ENCODE measurements at regions not wholly inside any gene's neighbourhood (a gene's known extent, or its start where the extent isn't known, plus 50 kb on each side); places are given as distances from the start of the nearest gene placed in this dataset.

DNA sequence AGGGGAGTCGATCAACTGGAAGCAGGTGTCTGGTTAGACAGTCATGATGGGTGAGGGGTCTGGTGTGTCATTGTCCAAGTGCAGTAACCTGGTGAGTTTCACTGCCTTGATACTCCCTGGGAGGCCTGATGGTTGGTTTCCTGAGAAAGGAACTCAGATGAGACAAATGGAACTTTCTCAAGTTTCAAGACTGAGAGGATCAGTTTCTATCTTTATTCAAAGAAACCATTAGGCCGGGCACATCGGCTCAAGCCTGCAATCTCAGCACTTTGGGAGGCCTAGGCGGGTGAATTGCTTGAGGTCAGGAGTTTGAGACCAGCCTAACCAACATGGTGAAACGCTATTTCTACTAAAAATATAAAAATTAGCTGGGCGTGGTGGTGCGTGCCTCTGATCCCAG is 776.1 kb downstream of the AACS start:
- no peaks in the 10 kb centered on the region for H3K27me3 Mint-ChIP-seq (ENCODE audit: insufficient read depth)
- H3K4me3 Mint-ChIP-seq: no peak overlapping the region
- H3K27ac Mint-ChIP-seq: no peak overlapping the region
- no peaks in the 10 kb centered on the region for H3K4me1 Mint-ChIP-seq (ENCODE audit: low read depth)
- TF ChIP-seq, protein P1, sequence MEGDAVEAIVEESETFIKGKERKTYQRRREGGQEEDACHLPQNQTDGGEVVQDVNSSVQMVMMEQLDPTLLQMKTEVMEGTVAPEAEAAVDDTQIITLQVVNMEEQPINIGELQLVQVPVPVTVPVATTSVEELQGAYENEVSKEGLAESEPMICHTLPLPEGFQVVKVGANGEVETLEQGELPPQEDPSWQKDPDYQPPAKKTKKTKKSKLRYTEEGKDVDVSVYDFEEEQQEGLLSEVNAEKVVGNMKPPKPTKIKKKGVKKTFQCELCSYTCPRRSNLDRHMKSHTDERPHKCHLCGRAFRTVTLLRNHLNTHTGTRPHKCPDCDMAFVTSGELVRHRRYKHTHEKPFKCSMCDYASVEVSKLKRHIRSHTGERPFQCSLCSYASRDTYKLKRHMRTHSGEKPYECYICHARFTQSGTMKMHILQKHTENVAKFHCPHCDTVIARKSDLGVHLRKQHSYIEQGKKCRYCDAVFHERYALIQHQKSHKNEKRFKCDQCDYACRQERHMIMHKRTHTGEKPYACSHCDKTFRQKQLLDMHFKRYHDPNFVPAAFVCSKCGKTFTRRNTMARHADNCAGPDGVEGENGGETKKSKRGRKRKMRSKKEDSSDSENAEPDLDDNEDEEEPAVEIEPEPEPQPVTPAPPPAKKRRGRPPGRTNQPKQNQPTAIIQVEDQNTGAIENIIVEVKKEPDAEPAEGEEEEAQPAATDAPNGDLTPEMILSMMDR (IDR thresholded peaks at IDR 0.05): no peak
- peaks cover 9% of the 10 kb centered on the region; the same call in 1 of the 2 replicates for H3K36me3 Mint-ChIP-seq (ENCODE audit: low read depth)
- DNase-seq: no peak
- peaks cover 48% of the 10 kb centered on the region for H3K9me3 Mint-ChIP-seq

DNA sequence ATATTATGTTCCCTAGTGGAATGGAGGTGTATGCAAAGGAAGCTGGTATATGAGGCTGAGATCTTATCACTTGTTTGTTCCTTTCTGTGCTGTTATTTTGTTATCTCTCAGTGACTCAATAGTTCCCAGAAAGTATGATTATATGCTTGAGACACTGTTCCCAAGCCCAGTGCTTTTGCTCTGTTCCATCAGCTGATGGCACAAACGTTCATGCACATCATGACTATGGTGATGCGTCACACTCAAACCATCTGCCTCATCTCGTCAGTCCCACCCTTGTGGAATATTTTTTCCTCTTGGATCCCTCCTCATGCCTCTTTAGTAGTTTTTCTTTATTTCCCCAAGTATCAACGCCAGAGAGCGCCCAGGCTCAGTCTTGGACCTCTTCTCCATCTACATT is 786.9 kb downstream of the AACS start:
- H3K4me1 Mint-ChIP-seq (ENCODE audit: low read depth): no peaks in the 10 kb centered on the region
- H3K9me3 Mint-ChIP-seq: peaks cover 49% of the 10 kb centered on the region
- no peak overlapping the region for H3K4me3 Mint-ChIP-seq
- peaks cover 9% of the 10 kb centered on the region; the same call in 1 of the 2 replicates for H3K36me3 Mint-ChIP-seq (ENCODE audit: low read depth)
- no peak overlapping the region for H3K27ac Mint-ChIP-seq
- TF ChIP-seq, protein P1 (IDR thresholded peaks at IDR 0.05): no peak
- H3K27me3 Mint-ChIP-seq (ENCODE audit: insufficient read depth): no peaks in the 10 kb centered on the region; the same call in 1 of the 2 replicates
- no peak for DNase-seq

DNA sequence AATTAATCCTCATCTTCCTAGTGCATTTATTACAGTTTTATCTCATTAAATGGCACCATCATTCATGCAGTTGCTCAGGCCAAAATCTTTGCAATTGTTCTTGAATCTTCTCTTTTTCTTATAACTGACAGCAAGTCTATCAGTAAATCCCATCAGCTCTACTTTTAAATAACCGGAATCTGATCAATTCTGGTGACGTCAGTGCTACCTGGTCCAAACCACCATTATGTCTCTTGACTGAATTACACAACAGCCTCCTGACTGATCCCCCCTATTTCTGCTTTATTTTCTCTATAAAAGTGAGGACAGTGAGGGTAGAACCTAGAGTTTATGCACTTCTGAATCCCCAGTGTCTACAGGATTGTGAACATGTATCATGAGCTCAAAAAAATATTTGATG is 787.4 kb downstream of the AACS start:
- TF ChIP-seq, protein P1 (IDR thresholded peaks at IDR 0.05): no peak
- DNase-seq: no peak
- Mint-ChIP-seq H3K27ac (no peak overlapping the region), H3K4me1 (ENCODE audit: low read depth) (no peaks in the 10 kb centered on the region), H3K4me3 (no peak overlapping the region), H3K27me3 (ENCODE audit: insufficient read depth) (no peaks in the 10 kb centered on the region; the same call in 1 of the 2 replicates), H3K9me3 (peaks cover 54% of the 10 kb centered on the region), H3K36me3 (ENCODE audit: low read depth) (peaks cover 9% of the 10 kb centered on the region; the same call in 1 of the 2 replicates)

DNA sequence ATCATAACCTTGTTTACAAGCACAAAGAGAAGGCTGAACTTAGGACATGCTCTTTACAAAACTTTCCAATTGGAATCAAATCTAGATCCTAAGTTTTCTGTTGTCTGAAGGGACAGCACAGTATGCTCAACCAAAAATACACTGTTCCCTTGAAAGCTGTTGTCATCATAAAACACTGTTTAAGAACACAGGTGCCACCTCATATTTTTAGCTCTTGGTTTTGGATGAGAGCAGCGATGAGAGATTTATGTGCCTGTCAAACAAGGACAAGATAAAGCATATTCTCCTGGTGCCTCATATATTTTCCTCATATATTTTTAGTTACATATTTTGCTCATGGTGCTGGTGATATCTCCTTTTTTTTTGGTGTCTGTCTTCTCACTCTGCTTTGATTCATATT is 788.4 kb downstream of the AACS start:
- Mint-ChIP-seq H3K27me3 (ENCODE audit: insufficient read depth) (no peaks in the 10 kb centered on the region; the same call in 1 of the 2 replicates), H3K4me1 (ENCODE audit: low read depth) (no peaks in the 10 kb centered on the region), H3K9me3 (peaks cover 53% of the 10 kb centered on the region), H3K27ac (no peak overlapping the region), H3K4me3 (no peak overlapping the region), H3K36me3 (ENCODE audit: low read depth) (peaks cover 9% of the 10 kb centered on the region; the same call in 1 of the 2 replicates)
- DNase-seq: no peak
- TF ChIP-seq, protein P1 (IDR thresholded peaks at IDR 0.05): no peak

DNA sequence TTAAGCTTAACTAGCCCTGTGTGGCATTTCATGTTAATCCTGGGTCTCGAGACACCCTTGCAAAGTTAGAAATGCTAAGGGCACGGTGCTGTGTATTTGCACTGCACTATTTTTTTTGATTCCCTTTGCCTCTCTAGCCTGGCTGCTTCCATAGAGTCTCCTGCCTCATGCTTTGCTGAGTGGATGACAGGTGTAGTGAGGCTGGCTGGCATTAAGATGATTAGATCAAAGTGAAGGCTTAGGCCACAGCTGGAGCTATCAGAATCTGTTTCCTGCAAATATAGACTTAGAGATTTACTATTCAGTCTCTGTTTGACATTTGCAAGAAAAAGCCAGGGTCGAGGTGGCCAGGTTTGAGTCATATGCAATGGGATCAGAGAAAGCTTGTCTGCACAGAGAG is 791.1 kb downstream of the AACS start:
- TF ChIP-seq, protein P1 (IDR thresholded peaks at IDR 0.05): no peak
- H3K36me3 Mint-ChIP-seq (ENCODE audit: low read depth): peaks cover 18% of the 10 kb centered on the region
- no peak overlapping the region for H3K27ac Mint-ChIP-seq
- DNase-seq: no peak
- H3K27me3 Mint-ChIP-seq (ENCODE audit: insufficient read depth): no peaks in the 10 kb centered on the region; the same call in 1 of the 2 replicates
- H3K9me3 Mint-ChIP-seq: peaks cover 58% of the 10 kb centered on the region
- no peak overlapping the region for H3K4me3 Mint-ChIP-seq
- H3K4me1 Mint-ChIP-seq (ENCODE audit: low read depth): no peaks in the 10 kb centered on the region

DNA sequence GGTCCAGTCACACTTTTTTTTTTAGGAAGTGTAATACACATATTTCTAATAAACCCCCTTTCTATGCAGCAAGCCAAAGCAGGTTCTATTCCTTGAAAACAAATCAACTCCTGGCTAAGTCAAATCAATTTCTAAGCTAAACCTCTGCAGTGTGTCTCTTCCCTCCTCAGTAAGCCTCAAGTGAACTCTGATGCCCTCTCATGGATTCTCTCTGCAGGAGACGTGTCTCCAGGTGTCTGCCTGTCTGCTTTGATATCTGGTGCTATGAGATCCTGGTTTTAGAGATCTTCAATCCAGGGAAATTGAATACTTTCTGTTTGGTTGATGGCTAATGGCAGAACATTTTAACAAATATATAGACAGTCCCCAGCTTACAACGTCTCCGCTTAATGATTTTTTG is 791.7 kb downstream of the AACS start:
- TF ChIP-seq, protein P1 (IDR thresholded peaks at IDR 0.05): no peak
- no peaks in the 10 kb centered on the region for H3K4me1 Mint-ChIP-seq (ENCODE audit: low read depth)
- no peak for DNase-seq
- no peak overlapping the region for H3K4me3 Mint-ChIP-seq
- peaks cover 18% of the 10 kb centered on the region for H3K36me3 Mint-ChIP-seq (ENCODE audit: low read depth)
- no peaks in the 10 kb centered on the region; the same call in 1 of the 2 replicates for H3K27me3 Mint-ChIP-seq (ENCODE audit: insufficient read depth)
- H3K27ac Mint-ChIP-seq: no peak overlapping the region
- peaks cover 54% of the 10 kb centered on the region for H3K9me3 Mint-ChIP-seq
